GM10248 (cell line): ENCODE measurements at regions not wholly inside any gene's neighbourhood (a gene's known extent, or its start where the extent isn't known, plus 50 kb on each side); places are given as distances from the start of the nearest gene placed in this dataset.

Experiments used
- CTCF ChIA-PET: fragments of 300-600 bp; sonication (Branson Sonifier 250); formaldehyde crosslinking; extraction: SDS; loops from one replicate; lab custom pipeline; 2021; ENCODE audit warnings: antibody characterized with exemption; lab: Yijun Ruan, JAX
- POLR2A ChIA-PET: fragments of 350-650 bp; sonication (Branson Sonifier 250); formaldehyde crosslinking; extraction: SDS; loops from one replicate; lab custom pipeline; 2020; ENCODE audit warnings: antibody characterized with exemption; lab: Yijun Ruan, JAX
- DNase-seq: peaks from one replicate; pipeline ENCODE4 v3.0.0; 2012; ENCODE audit errors: extremely low spot score
- CTCF ChIP-seq: IDR thresholded peaks from 2 replicates; pipeline ENCODE4 v1.5.1; 2012; ENCODE audit warnings: mild to moderate bottlenecking, low read depth; ENCODE audit errors: extremely low read depth, missing control alignments, control extremely low read depth

GRCh38 chr2:158889135-158889853 is 79.1 kb upstream of the TANC1 start:
- DNase-seq, result no peak
- POLR2A ChIA-PET, result no interaction called here
- CTCF ChIA-PET, result no interaction called here
- TF ChIP-seq CTCF, result no peak

- ChIA-PET POLR2A (no interaction called here), CTCF (no interaction called here)
- TF ChIP-seq CTCF, result no peak
- no peak for DNase-seq
Measured at GRCh38 chr2:158890296-158890905, 78.0 kb upstream of the TANC1 start.

GRCh38 chr2:158893026-158893425 is 75.4 kb upstream of the TANC1 start:
- CTCF ChIA-PET, result no interaction called here
- POLR2A ChIA-PET, result no interaction called here
- DNase-seq, result no peak

GRCh38 chr2:158893474-158893873 is 75.0 kb upstream of the TANC1 start:
- no peak for DNase-seq
- no peak for TF ChIP-seq CTCF
- ChIA-PET CTCF (no interaction called here), POLR2A (no interaction called here)

More at GRCh38 chr2:158893026-158893425, 75.4 kb upstream of the TANC1 start:
- TF ChIP-seq CTCF, result no peak

- TF ChIP-seq CTCF, result no peak
- ChIA-PET POLR2A (no interaction called here), CTCF (no interaction called here)
- no peak for DNase-seq
Measured at GRCh38 chr2:158894078-158894477, 74.4 kb upstream of the TANC1 start.

- ChIA-PET POLR2A (no interaction called here), CTCF (no interaction called here)
- no peak for TF ChIP-seq CTCF
- DNase-seq, result no peak
Measured at GRCh38 chr2:158894572-158894971, 73.9 kb upstream of the TANC1 start.
